ENCODE measurements at regions not wholly inside any gene's neighbourhood (a gene's known extent, or its start where the extent isn't known, plus 50 kb on each side); places are given as distances from the start of the nearest gene placed in this dataset.

- intact Hi-C loops (cut with micrococcal nuclease; ENCODE audit: unreplicated experiment): no loop called here
- DNase-seq (ENCODE audit: low spot score): no peak
- no peak overlapping the region for H3K27ac ChIP-seq (ENCODE audit: low read depth, low read length, poor library complexity, severe bottlenecking)
- POLR2A ChIA-PET (ENCODE audit: low non-redundant PET): no interaction called here
- no peaks in the 10 kb centered on the region for H3K36me3 ChIP-seq (ENCODE audit: insufficient read depth, low read length, poor library complexity, severe bottlenecking)
- CTCF ChIA-PET: no interaction called here
- no peaks in the 10 kb centered on the region for H3K27me3 ChIP-seq (replicated peaks; ENCODE audit: insufficient read depth, low read depth, low read length, poor library complexity)
- no TSS peak for BruUV-seq (replicated peaks)
- H3K4me3 ChIP-seq (ENCODE audit: low read depth, low read length, poor library complexity, severe bottlenecking): no peak overlapping the region
- H3K4me1 ChIP-seq (ENCODE audit: insufficient read depth, low read length, poor library complexity, severe bottlenecking): peaks cover 43% of the 10 kb centered on the region
- TF ChIP-seq EZH2 (IDR thresholded peaks at IDR 0.05; ENCODE audit: borderline replicate concordance, low read depth, low read length, poor library complexity, severe bottlenecking): no peak
- TF ChIP-seq CTCF (conservative IDR thresholded peaks at IDR 0.05; ENCODE audit: low read depth, low read length): no peak
- no peaks in the 10 kb centered on the region for H3K9me3 ChIP-seq (ENCODE audit: low read depth, low read length, poor library complexity, severe bottlenecking)
Measured at GRCh38 chr1:57721001-57721400, 297.1 kb upstream of the DAB1 start.

GRCh38 chr1:57719274-57719673 is 295.4 kb upstream of the DAB1 start:
- Histone ChIP-seq H3K4me1 (ENCODE audit: insufficient read depth, low read length, poor library complexity, severe bottlenecking) (peaks cover 35% of the 10 kb centered on the region), H3K27ac (ENCODE audit: low read depth, low read length, poor library complexity, severe bottlenecking) (peak overlapping the region; percentile 69), H3K36me3 (ENCODE audit: insufficient read depth, low read length, poor library complexity, severe bottlenecking) (no peaks in the 10 kb centered on the region), H3K4me3 (ENCODE audit: low read depth, low read length, poor library complexity, severe bottlenecking) (no peak overlapping the region), H3K9me3 (ENCODE audit: low read depth, low read length, poor library complexity, severe bottlenecking) (no peaks in the 10 kb centered on the region), H3K27me3 (replicated peaks; ENCODE audit: insufficient read depth, low read depth, low read length, poor library complexity) (no peaks in the 10 kb centered on the region)
- intact Hi-C loops (cut with micrococcal nuclease; ENCODE audit: unreplicated experiment): no loop called here
- POLR2A ChIA-PET (ENCODE audit: low non-redundant PET): no interaction called here
- no TSS peak for BruUV-seq (replicated peaks)
- TF ChIP-seq CTCF (conservative IDR thresholded peaks at IDR 0.05; ENCODE audit: low read depth, low read length) (no peak), EZH2 (IDR thresholded peaks at IDR 0.05; ENCODE audit: borderline replicate concordance, low read depth, low read length, poor library complexity, severe bottlenecking) (no peak)
- CTCF ChIA-PET: no interaction called here
- DNase-seq (ENCODE audit: low spot score): peak; percentile 63

GRCh38 chr1:57713501-57713900 is 289.6 kb upstream of the DAB1 start:
- peaks cover 5% of the 10 kb centered on the region for H3K9me3 ChIP-seq (ENCODE audit: low read depth, low read length, poor library complexity, severe bottlenecking)
- TF ChIP-seq CTCF (conservative IDR thresholded peaks at IDR 0.05; ENCODE audit: low read depth, low read length) (no peak), EZH2 (IDR thresholded peaks at IDR 0.05; ENCODE audit: borderline replicate concordance, low read depth, low read length, poor library complexity, severe bottlenecking) (no peak)
- no peaks in the 10 kb centered on the region for H3K36me3 ChIP-seq (ENCODE audit: insufficient read depth, low read length, poor library complexity, severe bottlenecking)
- ChIA-PET CTCF (no interaction called here), POLR2A (ENCODE audit: low non-redundant PET) (no interaction called here)
- BruUV-seq (replicated peaks): no TSS peak
- intact Hi-C loops (cut with micrococcal nuclease; ENCODE audit: unreplicated experiment): loop anchor here (5.0 kb wide), 1 partner anchor 729 kb away; no protein-coding TSS in a partner anchor
- DNase-seq (ENCODE audit: low spot score): no peak
- peak overlapping the region; percentile 80 for H3K27ac ChIP-seq (ENCODE audit: low read depth, low read length, poor library complexity, severe bottlenecking)
- no peaks in the 10 kb centered on the region for H3K27me3 ChIP-seq (replicated peaks; ENCODE audit: insufficient read depth, low read depth, low read length, poor library complexity)
- peaks cover 59% of the 10 kb centered on the region for H3K4me1 ChIP-seq (ENCODE audit: insufficient read depth, low read length, poor library complexity, severe bottlenecking)
- no peak overlapping the region for H3K4me3 ChIP-seq (ENCODE audit: low read depth, low read length, poor library complexity, severe bottlenecking)
